PC-9 (cell line): ENCODE measurements at regions not wholly inside any gene's neighbourhood (a gene's known extent, or its start where the extent isn't known, plus 50 kb on each side); places are given as distances from the start of the nearest gene placed in this dataset.

Experiments used
- BruUV-seq: library from RNA; stranded (reverse); fragments of 400-500 nt; replicated peaks from 2 replicates; lab custom pipeline; 2021; lab: Mats Ljungman, UMichigan
- CTCF ChIA-PET: fragments of 300-600 bp; sonication (Branson Sonifier 250); formaldehyde crosslinking; loops from one replicate; lab custom pipeline; 2022; ENCODE audit warnings: antibody characterized with exemption; lab: Charles Lee
- POLR2A ChIA-PET: fragments of 300-600 bp; sonication (Branson Sonifier 250); formaldehyde crosslinking; loops from one replicate; lab custom pipeline; 2022; ENCODE audit warnings: antibody characterized with exemption; ENCODE audit not compliant: unreplicated experiment; lab: Charles Lee
- DNase-seq, 2 experiments: peaks; one replicate each; pipeline versions ENCODE4 v3.0.0 to v3.0.0-alpha.2; 2015 to 2022; ENCODE audit warnings: mixed read lengths in 1 of 2
- H2AFZ ChIP-seq: fragments of 200-600 bp; sonication (generic); 2 replicates; pipeline ENCODE4 v1.8.1; 2017; ENCODE audit warnings: antibody characterized with exemption
- H3F3A ChIP-seq: fragments of 200-600 bp; sonication (generic); 2 replicates; pipeline ENCODE4 v1.8.1; 2017; ENCODE audit warnings: antibody characterized with exemption, mild to moderate bottlenecking, low read depth; ENCODE audit not compliant: insufficient read depth
- H3K27ac ChIP-seq: fragments of 200-600 bp; sonication (generic); 2 replicates; pipeline ENCODE4 v1.6.1; 2016; ENCODE audit warnings: mixed run types
- H3K27me3 ChIP-seq: fragments of 200-600 bp; sonication (generic); 2 replicates; pipeline ENCODE4 v1.6.1; 2016; ENCODE audit warnings: low read depth, mixed run types; ENCODE audit not compliant: insufficient read depth
- H3K36me3 ChIP-seq: fragments of 200-600 bp; sonication (generic); 2 replicates; pipeline ENCODE4 v1.6.1; 2016; ENCODE audit warnings: low read depth, mixed run types
- H3K4me1 ChIP-seq: fragments of 200-600 bp; sonication (generic); replicated peaks from 2 replicates; pipeline ENCODE4 v1.6.1; 2016; ENCODE audit warnings: mixed run types; ENCODE audit not compliant: insufficient read depth
- H3K4me2 ChIP-seq: fragments of 200-600 bp; sonication (generic); 2 replicates; pipeline ENCODE4 v1.6.1; 2017; ENCODE audit warnings: mixed run types
- H3K4me3 ChIP-seq: fragments of 200-600 bp; sonication (generic); 2 replicates; pipeline ENCODE4 v1.6.1; 2016; ENCODE audit warnings: mixed run types
- H3K79me2 ChIP-seq: fragments of 200-600 bp; sonication (generic); 2 replicates; pipeline ENCODE4 v1.6.1; 2017; ENCODE audit warnings: low read depth, mixed run types
- H3K9me2 ChIP-seq: fragments of 200-600 bp; sonication (generic); 2 replicates; pipeline ENCODE4 v1.8.1; 2017; ENCODE audit warnings: mild to moderate bottlenecking; ENCODE audit not compliant: insufficient read depth
- H3K9me3 ChIP-seq: fragments of 200-600 bp; sonication (generic); 2 replicates; pipeline ENCODE4 v1.8.1; 2016; ENCODE audit warnings: low read depth; ENCODE audit not compliant: insufficient read depth
- H4K20me1 ChIP-seq: fragments of 200-600 bp; sonication (generic); 2 replicates; pipeline ENCODE4 v1.8.1; 2017; ENCODE audit not compliant: insufficient read depth
- CTCF ChIP-seq: fragments of 200-600 bp; sonication (generic); conservative IDR thresholded peaks from 2 replicates; pipeline ENCODE4 v1.6.1; 2017; ENCODE audit warnings: mixed run types, antibody characterized with exemption, mild to moderate bottlenecking, moderate library complexity
- EZH2 ChIP-seq: fragments of 200-600 bp; sonication (generic); IDR thresholded peaks from 2 replicates; pipeline ENCODE4 v1.8.0; 2017; ENCODE audit warnings: antibody characterized with exemption, low read depth
- intact Hi-C: fragments of 100-400 bp; cut with micrococcal nuclease; formaldehyde crosslinking; loops from one replicate; pipeline ENCODE4 v1.10.0; 2022; ENCODE audit not compliant: unreplicated experiment

GRCh38 chr11:15738931-15739330 lies 617.4 kb downstream of the SOX6 start:
- TF ChIP-seq CTCF, result no peak
- POLR2A ChIA-PET, result interaction anchor here (0.6 kb wide), 1 partner anchor 19 kb away, joined by 4 read pairs; no protein-coding TSS in a partner anchor
- H3K79me2 ChIP-seq, result no peaks in the 10 kb centered on the region
- intact Hi-C loops, result no loop called here
- H3K27me3 ChIP-seq, result no peaks in the 10 kb centered on the region
- no peak overlapping the region for H3K4me2 ChIP-seq
- no peak overlapping the region for H2AFZ ChIP-seq
- no TSS peak for BruUV-seq
- CTCF ChIA-PET, result no interaction called here
- no peak for DNase-seq
- H4K20me1 ChIP-seq, result no peaks in the 10 kb centered on the region
- H3K9me3 ChIP-seq, result no peaks in the 10 kb centered on the region; the same call in 1 of the 2 replicates
- no peaks in the 10 kb centered on the region for H3K9me2 ChIP-seq
- H3K4me1 ChIP-seq, result peaks cover 20% of the 10 kb centered on the region
- H3F3A ChIP-seq, result no peaks in the 10 kb centered on the region
- no peak overlapping the region for H3K4me3 ChIP-seq
- H3K36me3 ChIP-seq, result no peaks in the 10 kb centered on the region
- no peak overlapping the region for H3K27ac ChIP-seq

- no peaks in the 10 kb centered on the region for H3K27me3 ChIP-seq
- POLR2A ChIA-PET, result no interaction called here
- H3K79me2 ChIP-seq, result no peaks in the 10 kb centered on the region
- no peak for DNase-seq
- no peak for TF ChIP-seq EZH2
- TF ChIP-seq CTCF, result no peak
- no peak overlapping the region for H3K4me2 ChIP-seq
- no TSS peak for BruUV-seq
- H3K9me3 ChIP-seq, result no peaks in the 10 kb centered on the region; the same call in 1 of the 2 replicates
- CTCF ChIA-PET, result no interaction called here
- H4K20me1 ChIP-seq, result no peaks in the 10 kb centered on the region
- no peaks in the 10 kb centered on the region for H3K36me3 ChIP-seq
- peaks cover 28% of the 10 kb centered on the region for H3K4me1 ChIP-seq
- H3K9me2 ChIP-seq, result no peaks in the 10 kb centered on the region
- H2AFZ ChIP-seq, result no peak overlapping the region
- H3K27ac ChIP-seq, result no peak overlapping the region
- H3K4me3 ChIP-seq, result no peak overlapping the region
- intact Hi-C loops, result no loop called here
- peaks cover 14% of the 10 kb centered on the region; the same call in 1 of the 2 replicates for H3F3A ChIP-seq
Measured at GRCh38 chr11:15742626-15743519, 613.5 kb downstream of the SOX6 start.

GRCh38 chr11:15744693-15745092 lies 611.7 kb downstream of the SOX6 start:
- Histone ChIP-seq H3K79me2 (no peaks in the 10 kb centered on the region), H3K9me2 (no peaks in the 10 kb centered on the region), H3K27me3 (no peaks in the 10 kb centered on the region), H3K4me3 (0 out of 2 replicates have a peak overlapping the region, but pooled peaks have one; percentile 4), H4K20me1 (no peaks in the 10 kb centered on the region), H3K36me3 (no peaks in the 10 kb centered on the region), H3K27ac (peak overlapping the region; percentile 74), H3K9me3 (no peaks in the 10 kb centered on the region; the same call in 1 of the 2 replicates), H3K4me2 (peak overlapping the region; percentile 50), H3F3A (peaks cover 14% of the 10 kb centered on the region; the same call in 1 of the 2 replicates), H2AFZ (0 out of 2 replicates have a peak overlapping the region, but pooled peaks have one; percentile 39), H3K4me1 (peaks cover 26% of the 10 kb centered on the region)
- no peak for DNase-seq
- POLR2A ChIA-PET, result interaction anchor here (0.5 kb wide), 1 partner anchor 301 kb away, joined by 8 read pairs; no protein-coding TSS in a partner anchor
- CTCF ChIA-PET, result no interaction called here
- intact Hi-C loops, result no loop called here
- no peak for TF ChIP-seq EZH2
- no peak for TF ChIP-seq CTCF
- no TSS peak for BruUV-seq
